Prostate gland (tissue), 2 donors: ENCODE measurements at regions not wholly inside any gene's neighbourhood (a gene's known extent, or its start where the extent isn't known, plus 50 kb on each side); places are given as distances from the start of the nearest gene placed in this dataset.

ENCODE experiments used
- DNase-seq: peaks from one replicate; pipeline ENCODE4 v3.0.0-alpha.2; 2019; ENCODE audit warnings: low spot score
- H3K27ac ChIP-seq, 2 donors: fragments of 200-600 bp; sonication (generic); 2 replicates each; pipeline ENCODE4 v1.5.1; 2017 to 2019
- H3K27me3 ChIP-seq: fragments of 200-600 bp; sonication (generic); replicated peaks from 2 replicates; pipeline ENCODE4 v1.5.1; 2019; ENCODE audit not compliant: insufficient read depth
- H3K36me3 ChIP-seq, 2 donors: fragments of 200-600 bp; sonication (generic); 1 replicate in 1 of 2; 2 replicates in 1 of 2; pipeline versions ENCODE4 v1.5.1 to v1.8.1; 2017 to 2019
- H3K4me1 ChIP-seq: fragments of 200-600 bp; sonication (generic); replicated peaks from 2 replicates; pipeline ENCODE4 v1.5.1; 2019
- H3K4me3 ChIP-seq, 2 donors: fragments of 200-600 bp; sonication (generic); 2 replicates each; pipeline ENCODE4 v1.5.1; 2017 to 2019
- H3K9me3 ChIP-seq: fragments of 200-600 bp; sonication (generic); 2 replicates; pipeline ENCODE4 v1.5.1; 2017
- POLR2A ChIP-seq: fragments of 450-650 bp; IDR thresholded peaks from one replicate; pipeline ENCODE4 v1.6.1; 2016; ENCODE audit warnings: antibody characterized with exemption, mild to moderate bottlenecking
- POLR2AphosphoS5 ChIP-seq: sonication (generic); formaldehyde crosslinking; IDR thresholded peaks from one replicate; pipeline ENCODE4 v1.6.1; 2017; ENCODE audit warnings: antibody characterized with exemption
- WGBS: methylation state at CpG from one replicate; pipeline ENCODE4 v1.1.5; 2018; 5-methylcytosine and 5-hydroxymethylcytosine counted together
- intact Hi-C: fragments of 100-400 bp; cut with DNase I; formaldehyde crosslinking; loops from one replicate; pipeline ENCODE4 v1.14.2; 2022
- TF ChIP-seq, protein P1 (sequence below), 4 experiments: fragments of 200-600 bp in 2 of 4; fragments of 450-650 bp in 2 of 4; sonication (generic) in 2 of 4; IDR thresholded peaks; 1 replicate in 3 of 4; 2 replicates in 1 of 4; pipeline ENCODE4 v1.5.1; 2016 to 2019; ENCODE audit warnings: antibody characterized with exemption in 4 of 4, mild to moderate bottlenecking in 2 of 4, moderate library complexity in 2 of 4

- Histone ChIP-seq H3K9me3 (no peaks in the 10 kb centered on the region), H3K36me3 (no peaks in the 10 kb centered on the region), H3K4me1 (no peaks in the 10 kb centered on the region), H3K27me3 (no peaks in the 10 kb centered on the region), H3K27ac (no peak overlapping the region), H3K4me3 (no peak overlapping the region)
- TF ChIP-seq POLR2AphosphoS5 (no peak), POLR2A (no peak)
- TF ChIP-seq, protein P1, sequence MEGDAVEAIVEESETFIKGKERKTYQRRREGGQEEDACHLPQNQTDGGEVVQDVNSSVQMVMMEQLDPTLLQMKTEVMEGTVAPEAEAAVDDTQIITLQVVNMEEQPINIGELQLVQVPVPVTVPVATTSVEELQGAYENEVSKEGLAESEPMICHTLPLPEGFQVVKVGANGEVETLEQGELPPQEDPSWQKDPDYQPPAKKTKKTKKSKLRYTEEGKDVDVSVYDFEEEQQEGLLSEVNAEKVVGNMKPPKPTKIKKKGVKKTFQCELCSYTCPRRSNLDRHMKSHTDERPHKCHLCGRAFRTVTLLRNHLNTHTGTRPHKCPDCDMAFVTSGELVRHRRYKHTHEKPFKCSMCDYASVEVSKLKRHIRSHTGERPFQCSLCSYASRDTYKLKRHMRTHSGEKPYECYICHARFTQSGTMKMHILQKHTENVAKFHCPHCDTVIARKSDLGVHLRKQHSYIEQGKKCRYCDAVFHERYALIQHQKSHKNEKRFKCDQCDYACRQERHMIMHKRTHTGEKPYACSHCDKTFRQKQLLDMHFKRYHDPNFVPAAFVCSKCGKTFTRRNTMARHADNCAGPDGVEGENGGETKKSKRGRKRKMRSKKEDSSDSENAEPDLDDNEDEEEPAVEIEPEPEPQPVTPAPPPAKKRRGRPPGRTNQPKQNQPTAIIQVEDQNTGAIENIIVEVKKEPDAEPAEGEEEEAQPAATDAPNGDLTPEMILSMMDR (IDR thresholded peaks at IDR 0.05) = no peak
- intact Hi-C loops = no loop called here
- WGBS = 81% methylated on average over 2 of the region's 2 CpGs
- DNase-seq = no peak
Observed at GRCh38 chr6:120173250-120173649, 823.7 kb upstream of the MAN1A1 start.

DNA sequence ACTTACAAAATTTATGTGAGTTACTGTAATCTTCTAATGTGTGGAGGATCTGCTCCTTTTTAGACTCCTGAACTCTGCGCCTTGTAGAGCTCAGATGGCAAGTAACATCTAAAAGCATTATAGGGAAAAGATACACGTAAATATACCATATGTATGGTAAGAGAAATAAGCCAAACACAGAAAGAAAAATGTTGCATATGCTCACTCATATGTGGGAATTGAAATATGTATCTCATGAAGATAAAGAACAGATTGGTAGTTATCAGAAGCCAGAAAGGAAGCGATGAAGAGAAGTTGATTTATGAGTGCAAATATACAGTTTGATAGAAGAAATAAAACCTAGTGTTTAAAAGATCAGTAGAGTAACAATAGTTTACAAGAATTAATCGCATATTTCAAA lies 815.0 kb upstream of the MAN1A1 start:
- DNase-seq = no peak
- WGBS = 82% methylated on average over 4 of the region's 4 CpGs

DNA sequence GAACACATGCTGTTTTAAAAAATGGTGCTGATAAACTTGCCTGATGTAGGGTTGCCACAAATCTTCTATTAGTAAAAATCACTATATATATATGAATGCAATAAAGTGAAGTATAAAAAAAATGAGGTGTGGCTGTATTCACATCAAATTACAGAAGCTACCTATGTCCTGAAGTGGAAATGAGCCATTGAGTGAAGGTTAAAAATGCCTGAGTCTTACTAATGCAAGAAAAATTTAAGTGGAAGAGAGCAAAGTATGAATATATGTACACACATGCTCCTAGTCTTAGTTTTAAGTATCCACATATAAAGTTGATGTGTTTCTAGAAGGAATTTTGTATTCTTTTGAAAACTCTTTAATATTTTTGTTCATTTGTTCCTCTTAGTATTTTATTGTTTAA lies 808.3 kb upstream of the MAN1A1 start:
- Histone ChIP-seq H3K4me1 (no peaks in the 10 kb centered on the region), H3K27ac (no peak overlapping the region), H3K4me3 (no peak overlapping the region), H3K36me3 (no peaks in the 10 kb centered on the region), H3K9me3 (no peaks in the 10 kb centered on the region), H3K27me3 (no peaks in the 10 kb centered on the region)
- TF ChIP-seq, protein P1 (IDR thresholded peaks at IDR 0.05) = no peak
- TF ChIP-seq POLR2AphosphoS5 (no peak), POLR2A (no peak)
- DNase-seq = no peak
- intact Hi-C loops = no loop called here

More for the DNA sequence above, 815.0 kb upstream of the MAN1A1 start:
- Histone ChIP-seq H3K27me3 (no peaks in the 10 kb centered on the region), H3K27ac (no peak overlapping the region), H3K9me3 (no peaks in the 10 kb centered on the region), H3K4me1 (no peaks in the 10 kb centered on the region), H3K36me3 (no peaks in the 10 kb centered on the region), H3K4me3 (no peak overlapping the region)
- TF ChIP-seq POLR2A = no peak
- no peak for TF ChIP-seq POLR2AphosphoS5
- TF ChIP-seq, protein P1 (IDR thresholded peaks at IDR 0.05) = no peak
- intact Hi-C loops = no loop called here

GRCh38 chr6:120147071-120147871 lies 797.7 kb upstream of the MAN1A1 start:
- Histone ChIP-seq H3K27me3 (no peaks in the 10 kb centered on the region), H3K27ac (no peak overlapping the region), H3K9me3 (no peaks in the 10 kb centered on the region), H3K36me3 (no peaks in the 10 kb centered on the region), H3K4me3 (no peak overlapping the region), H3K4me1 (no peaks in the 10 kb centered on the region)
- DNase-seq = no peak
- intact Hi-C loops = no loop called here
- TF ChIP-seq POLR2A (no peak), POLR2AphosphoS5 (no peak)
- TF ChIP-seq, protein P1 (IDR thresholded peaks at IDR 0.05) = no peak
- WGBS = 82% methylated on average over 4 of the region's 4 CpGs

DNA sequence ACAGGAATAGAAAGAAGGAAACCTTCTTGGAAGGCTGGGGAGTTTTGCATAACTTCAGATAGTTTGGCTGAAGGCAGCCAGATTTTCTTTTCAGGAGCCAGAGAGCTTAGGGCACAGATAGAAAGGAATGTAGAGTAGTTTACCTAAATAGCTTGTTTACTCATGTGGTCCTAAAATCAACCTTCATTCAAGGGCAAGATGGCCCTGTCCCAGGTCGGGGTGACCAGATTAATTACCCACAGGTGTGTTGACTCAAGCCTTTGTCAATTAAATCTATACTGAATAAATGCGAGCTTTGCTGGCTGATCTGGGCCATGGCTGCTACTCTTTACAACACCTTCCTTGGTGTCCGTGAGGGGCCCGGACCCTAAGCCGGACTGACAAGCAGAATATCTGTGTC lies 792.0 kb upstream of the MAN1A1 start:
- Histone ChIP-seq H3K4me1 (no peaks in the 10 kb centered on the region), H3K4me3 (no peak overlapping the region), H3K9me3 (no peaks in the 10 kb centered on the region), H3K36me3 (no peaks in the 10 kb centered on the region), H3K27ac (no peak overlapping the region), H3K27me3 (no peaks in the 10 kb centered on the region)
- intact Hi-C loops = no loop called here
- no peak for DNase-seq
- WGBS = 77% methylated on average over 5 of the region's 5 CpGs
- no peak for TF ChIP-seq POLR2AphosphoS5
- TF ChIP-seq POLR2A = no peak
- TF ChIP-seq, protein P1 (IDR thresholded peaks at IDR 0.05) = no peak
